ENCODE measurements at regions not wholly inside any gene's neighbourhood (a gene's known extent, or its start where the extent isn't known, plus 50 kb on each side); places are given as distances from the start of the nearest gene placed in this dataset.

- no peak for ATAC-seq
These were observed 193.2 kb upstream of the TWIST2 start for GRCh38 chr2:238654479-238655197.

GRCh38 chr2:238655198-238655860, 192.6 kb upstream of the TWIST2 start:
- ATAC-seq = no peak
- TF ChIP-seq, protein P1, sequence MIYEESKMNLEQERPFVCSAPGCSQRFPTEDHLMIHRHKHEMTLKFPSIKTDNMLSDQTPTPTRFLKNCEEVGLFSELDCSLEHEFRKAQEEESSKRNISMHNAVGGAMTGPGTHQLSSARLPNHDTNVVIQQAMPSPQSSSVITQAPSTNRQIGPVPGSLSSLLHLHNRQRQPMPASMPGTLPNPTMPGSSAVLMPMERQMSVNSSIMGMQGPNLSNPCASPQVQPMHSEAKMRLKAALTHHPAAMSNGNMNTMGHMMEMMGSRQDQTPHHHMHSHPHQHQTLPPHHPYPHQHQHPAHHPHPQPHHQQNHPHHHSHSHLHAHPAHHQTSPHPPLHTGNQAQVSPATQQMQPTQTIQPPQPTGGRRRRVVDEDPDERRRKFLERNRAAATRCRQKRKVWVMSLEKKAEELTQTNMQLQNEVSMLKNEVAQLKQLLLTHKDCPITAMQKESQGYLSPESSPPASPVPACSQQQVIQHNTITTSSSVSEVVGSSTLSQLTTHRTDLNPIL (CRISPR knock-in tag; IDR thresholded peaks at IDR 0.05; ENCODE audit: low read depth) = no peak
- TF ChIP-seq TOX (CRISPR knock-in tag; IDR thresholded peaks at IDR 0.05; ENCODE audit: borderline replicate concordance) = no peak

More at GRCh38 chr2:238654479-238655197, 193.2 kb upstream of the TWIST2 start:
- TF ChIP-seq BACH2 (CRISPR knock-in tag; IDR thresholded peaks at IDR 0.05; ENCODE audit: borderline replicate concordance) (no peak), ZFP3 (CRISPR knock-in tag; IDR thresholded peaks at IDR 0.05) (no peak), TCF4 (CRISPR knock-in tag; IDR thresholded peaks at IDR 0.05; ENCODE audit: borderline replicate concordance) (no peak), SNAI2 (CRISPR knock-in tag; IDR thresholded peaks at IDR 0.05) (no peak)
- TF ChIP-seq, protein P1 (CRISPR knock-in tag; IDR thresholded peaks at IDR 0.05; ENCODE audit: low read depth) = no peak
- TF ChIP-seq, protein P2, sequence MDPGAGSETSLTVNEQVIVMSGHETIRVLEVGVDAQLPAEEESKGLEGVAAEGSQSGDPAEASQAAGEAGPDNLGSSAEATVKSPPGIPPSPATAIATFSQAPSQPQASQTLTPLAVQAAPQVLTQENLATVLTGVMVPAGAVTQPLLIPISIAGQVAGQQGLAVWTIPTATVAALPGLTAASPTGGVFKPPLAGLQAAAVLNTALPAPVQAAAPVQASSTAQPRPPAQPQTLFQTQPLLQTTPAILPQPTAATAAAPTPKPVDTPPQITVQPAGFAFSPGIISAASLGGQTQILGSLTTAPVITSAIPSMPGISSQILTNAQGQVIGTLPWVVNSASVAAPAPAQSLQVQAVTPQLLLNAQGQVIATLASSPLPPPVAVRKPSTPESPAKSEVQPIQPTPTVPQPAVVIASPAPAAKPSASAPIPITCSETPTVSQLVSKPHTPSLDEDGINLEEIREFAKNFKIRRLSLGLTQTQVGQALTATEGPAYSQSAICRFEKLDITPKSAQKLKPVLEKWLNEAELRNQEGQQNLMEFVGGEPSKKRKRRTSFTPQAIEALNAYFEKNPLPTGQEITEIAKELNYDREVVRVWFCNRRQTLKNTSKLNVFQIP (CRISPR knock-in tag; IDR thresholded peaks at IDR 0.05; ENCODE audit: borderline replicate concordance, low read depth) = no peak

DNA sequence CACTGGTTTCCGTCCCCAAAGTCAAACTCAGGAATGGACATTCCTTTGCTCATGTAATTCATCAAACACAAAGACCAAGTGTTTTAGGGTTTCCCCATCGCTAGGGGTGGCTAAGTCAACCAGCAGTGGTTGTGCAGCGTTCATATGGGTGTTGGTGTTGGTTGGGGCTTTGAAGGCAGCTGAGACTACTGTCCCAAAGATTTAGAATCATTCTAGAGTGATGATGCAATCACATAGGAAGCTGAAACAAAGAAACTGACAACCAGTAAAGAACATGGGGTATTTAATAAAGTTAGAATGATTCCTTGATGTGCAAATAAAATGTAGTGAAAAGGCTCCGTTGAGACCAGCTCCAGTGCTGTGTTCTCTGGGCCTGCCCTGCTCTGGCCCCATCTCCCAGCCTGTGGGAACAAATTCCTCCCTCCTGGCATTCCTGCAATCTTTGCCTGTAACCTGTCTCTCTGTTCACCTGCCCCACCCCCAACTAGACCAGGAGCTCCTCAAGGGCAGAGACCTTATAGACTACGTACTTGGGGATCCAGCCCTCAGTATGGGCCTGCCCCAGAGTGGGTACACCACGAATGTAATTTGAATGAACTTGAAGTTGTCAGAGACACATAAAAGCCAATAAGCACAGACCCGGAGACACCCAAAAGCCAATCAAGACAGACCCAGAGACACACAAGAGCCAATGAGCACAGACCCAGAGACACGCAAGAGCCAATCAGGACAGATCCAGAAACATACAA, 191.7 kb upstream of the TWIST2 start:
- no peak for TF ChIP-seq BACH2 (CRISPR knock-in tag; IDR thresholded peaks at IDR 0.05; ENCODE audit: borderline replicate concordance)
- no peak for TF ChIP-seq ESRRG (CRISPR knock-in tag; IDR thresholded peaks at IDR 0.05)
- TF ChIP-seq ZC3H10 (CRISPR knock-in tag; IDR thresholded peaks at IDR 0.05) = no peak
- TF ChIP-seq ISL1 (CRISPR knock-in tag; IDR thresholded peaks at IDR 0.05) = no peak
- no peak for TF ChIP-seq GLIS3 (CRISPR knock-in tag; IDR thresholded peaks at IDR 0.05)

DNA sequence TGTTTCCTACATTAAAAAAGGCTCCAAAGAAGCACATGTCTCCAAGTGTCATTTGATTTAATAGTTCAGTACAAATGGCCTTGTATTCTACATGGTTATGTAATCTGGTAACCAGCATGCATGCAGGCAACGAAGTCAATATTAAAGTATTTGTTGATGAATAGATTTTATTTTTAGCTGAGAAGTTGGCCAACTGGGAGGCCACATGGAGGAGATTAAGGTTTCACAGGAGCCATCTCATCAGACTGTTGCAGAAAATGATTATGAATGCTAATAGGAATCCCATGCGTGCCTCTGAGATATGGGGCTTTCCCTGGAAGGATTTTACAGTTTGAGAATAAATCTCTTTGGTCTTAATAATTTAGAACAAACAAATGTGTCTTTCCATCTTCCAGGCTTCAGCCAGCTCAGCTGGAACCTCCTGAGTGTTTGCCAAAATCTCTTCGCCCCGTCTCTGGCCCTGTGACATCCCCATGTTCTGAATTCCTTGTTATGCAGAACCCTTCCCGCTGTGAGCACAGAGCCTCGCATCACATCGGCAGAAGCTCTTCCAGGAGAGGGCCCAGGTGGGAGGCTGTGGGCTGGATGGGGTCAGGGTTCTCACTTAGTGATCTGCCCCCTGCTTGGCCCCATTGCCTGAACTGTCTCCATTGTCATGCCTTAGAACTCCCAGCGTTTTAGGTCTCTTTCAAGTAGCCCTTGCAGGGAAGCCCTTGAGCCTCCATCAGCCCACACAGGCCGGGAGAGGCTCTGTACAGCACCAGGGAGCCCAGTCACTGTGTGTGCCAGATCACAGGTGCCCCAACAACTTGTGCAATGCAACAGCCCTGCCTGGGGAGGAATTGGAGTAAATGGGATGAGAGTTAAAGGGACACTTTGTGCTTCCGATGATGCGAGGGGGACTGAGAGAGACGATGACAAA, 190.5 kb upstream of the TWIST2 start:
- TF ChIP-seq CSRNP3 (CRISPR knock-in tag; IDR thresholded peaks at IDR 0.05) (no peak), TOX (CRISPR knock-in tag; IDR thresholded peaks at IDR 0.05; ENCODE audit: borderline replicate concordance) (no peak), ISL1 (CRISPR knock-in tag; IDR thresholded peaks at IDR 0.05) (no peak), ZNF70 (CRISPR knock-in tag; IDR thresholded peaks at IDR 0.05) (no peak), PPARA (CRISPR knock-in tag; IDR thresholded peaks at IDR 0.05; ENCODE audit: borderline replicate concordance) (no peak), OSR1 (CRISPR knock-in tag; IDR thresholded peaks at IDR 0.05) (no peak), GLIS3 (CRISPR knock-in tag; IDR thresholded peaks at IDR 0.05) (no peak), SNAI2 (CRISPR knock-in tag; IDR thresholded peaks at IDR 0.05) (no peak), TCF4 (CRISPR knock-in tag; IDR thresholded peaks at IDR 0.05; ENCODE audit: borderline replicate concordance) (no peak), BACH2 (CRISPR knock-in tag; IDR thresholded peaks at IDR 0.05; ENCODE audit: borderline replicate concordance) (no peak), ZFP30 (CRISPR knock-in tag; IDR thresholded peaks at IDR 0.05) (no peak), ZC3H10 (CRISPR knock-in tag; IDR thresholded peaks at IDR 0.05) (no peak)
- TF ChIP-seq, protein P3, sequence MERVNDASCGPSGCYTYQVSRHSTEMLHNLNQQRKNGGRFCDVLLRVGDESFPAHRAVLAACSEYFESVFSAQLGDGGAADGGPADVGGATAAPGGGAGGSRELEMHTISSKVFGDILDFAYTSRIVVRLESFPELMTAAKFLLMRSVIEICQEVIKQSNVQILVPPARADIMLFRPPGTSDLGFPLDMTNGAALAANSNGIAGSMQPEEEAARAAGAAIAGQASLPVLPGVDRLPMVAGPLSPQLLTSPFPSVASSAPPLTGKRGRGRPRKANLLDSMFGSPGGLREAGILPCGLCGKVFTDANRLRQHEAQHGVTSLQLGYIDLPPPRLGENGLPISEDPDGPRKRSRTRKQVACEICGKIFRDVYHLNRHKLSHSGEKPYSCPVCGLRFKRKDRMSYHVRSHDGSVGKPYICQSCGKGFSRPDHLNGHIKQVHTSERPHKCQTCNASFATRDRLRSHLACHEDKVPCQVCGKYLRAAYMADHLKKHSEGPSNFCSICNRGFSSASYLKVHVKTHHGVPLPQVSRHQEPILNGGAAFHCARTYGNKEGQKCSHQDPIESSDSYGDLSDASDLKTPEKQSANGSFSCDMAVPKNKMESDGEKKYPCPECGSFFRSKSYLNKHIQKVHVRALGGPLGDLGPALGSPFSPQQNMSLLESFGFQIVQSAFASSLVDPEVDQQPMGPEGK (CRISPR knock-in tag; IDR thresholded peaks at IDR 0.05; ENCODE audit: borderline replicate concordance) = no peak
- TF ChIP-seq, protein P2 (CRISPR knock-in tag; IDR thresholded peaks at IDR 0.05; ENCODE audit: borderline replicate concordance, low read depth) = no peak
- ATAC-seq = no peak

More for the DNA sequence above, 191.7 kb upstream of the TWIST2 start:
- no peak for ATAC-seq
